ENCODE measurements at regions not wholly inside any gene's neighbourhood (a gene's known extent, or its start where the extent isn't known, plus 50 kb on each side); places are given as distances from the start of the nearest gene placed in this dataset.
A peak's percentile ranks its signal among the peaks of the same experiment; 100 is the strongest.

DNA sequence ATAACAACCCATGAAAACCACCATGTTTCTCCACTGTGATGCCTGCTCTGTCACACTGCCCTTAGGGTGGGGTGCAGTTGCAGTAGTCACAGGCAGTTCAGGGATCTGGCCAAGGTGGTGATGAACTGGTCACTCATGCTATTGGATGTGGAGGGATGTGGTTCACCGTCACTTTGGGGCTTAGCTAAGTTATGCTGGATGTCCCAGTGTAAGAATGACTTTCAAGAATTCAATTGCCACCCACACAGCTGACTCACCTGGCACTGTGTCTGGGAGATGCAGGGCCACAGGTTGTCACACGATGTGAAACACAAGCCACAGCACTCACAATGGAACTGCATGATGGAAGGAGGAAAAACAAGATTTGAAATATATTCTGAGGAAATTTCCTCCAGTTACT, 146.1 kb upstream of the CTNNB1 start:
- DNase-seq, result peak; percentile 53

DNA sequence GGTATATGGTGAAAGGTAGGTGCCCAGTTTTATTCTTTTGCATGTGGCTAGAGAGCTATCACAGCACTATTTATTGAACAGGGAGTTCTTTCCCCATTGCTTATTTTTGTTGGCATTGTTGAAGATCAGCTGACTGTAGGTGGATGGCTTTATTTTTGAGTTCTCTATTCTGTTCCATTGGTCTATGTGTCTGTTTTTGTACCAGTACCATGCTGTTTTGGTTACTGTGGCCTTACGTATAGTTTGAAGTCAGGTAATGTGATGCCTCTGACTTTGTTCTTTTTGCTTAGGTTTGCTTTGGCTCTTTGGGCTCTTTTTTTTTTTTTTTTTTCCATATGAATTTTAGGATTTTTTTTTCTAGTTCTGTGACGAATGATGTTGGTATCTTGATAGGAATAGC, 139.2 kb upstream of the CTNNB1 start:
- no peak for DNase-seq

DNA sequence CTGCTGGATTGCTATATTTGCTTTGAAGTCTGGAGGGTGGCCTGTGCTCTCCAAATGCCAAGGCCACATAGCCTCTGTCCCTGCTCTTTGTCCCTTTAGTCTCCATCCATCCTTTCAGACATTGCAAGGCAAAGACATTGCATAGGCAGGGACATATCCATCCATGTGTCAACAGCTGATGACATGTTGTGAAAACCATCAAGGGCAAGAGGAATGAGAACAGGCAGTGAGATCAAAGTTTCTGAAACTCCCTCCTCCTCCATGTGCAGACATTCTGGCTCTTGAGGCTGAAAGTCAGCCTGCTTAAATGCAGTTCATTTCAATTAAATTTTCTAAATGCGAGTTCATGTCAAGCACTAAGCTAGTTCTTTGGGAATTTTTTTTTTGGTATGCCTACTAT, 135.2 kb upstream of the CTNNB1 start:
- DNase-seq, result no peak

DNA sequence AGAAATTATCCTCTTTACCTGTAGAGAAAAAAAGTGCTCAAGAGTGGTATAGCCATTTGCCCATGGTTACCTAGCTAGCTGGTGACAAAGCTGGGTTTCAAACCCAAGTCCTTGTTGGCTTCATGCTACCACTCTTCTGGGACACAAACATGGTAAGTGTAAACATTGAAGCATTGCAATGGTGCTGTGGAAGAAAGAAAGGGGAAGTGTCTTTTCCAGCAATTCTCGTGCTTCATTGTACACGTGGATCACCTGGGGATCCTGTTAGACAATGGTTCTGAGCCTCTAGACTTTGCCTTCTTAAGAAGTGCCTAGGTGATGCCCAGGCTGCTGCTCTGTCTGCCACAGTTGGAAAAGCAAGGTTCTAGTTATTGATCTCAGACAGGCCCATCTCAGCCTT, 134.8 kb upstream of the CTNNB1 start:
- DNase-seq, result no peak

DNA sequence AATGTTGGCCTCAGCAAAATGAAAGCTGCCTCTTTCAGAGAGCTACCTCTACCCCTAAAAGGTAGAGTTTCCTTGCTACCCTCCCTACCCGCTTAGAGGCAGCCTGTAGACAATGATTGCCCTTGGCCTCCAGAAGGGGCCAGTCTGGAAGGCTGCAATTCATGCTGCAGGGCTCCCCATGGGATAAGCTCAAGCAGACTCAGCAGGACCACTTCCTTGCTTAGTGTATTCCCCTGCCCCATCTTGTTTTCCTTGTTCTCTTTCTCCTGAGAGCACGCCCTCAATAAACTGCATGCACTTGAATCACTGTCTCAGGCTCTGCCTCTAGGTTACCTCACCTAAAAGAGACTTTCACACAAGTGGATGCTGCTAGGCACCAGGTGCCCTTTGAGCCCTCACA, 134.0 kb upstream of the CTNNB1 start:
- DNase-seq, result no peak

DNA sequence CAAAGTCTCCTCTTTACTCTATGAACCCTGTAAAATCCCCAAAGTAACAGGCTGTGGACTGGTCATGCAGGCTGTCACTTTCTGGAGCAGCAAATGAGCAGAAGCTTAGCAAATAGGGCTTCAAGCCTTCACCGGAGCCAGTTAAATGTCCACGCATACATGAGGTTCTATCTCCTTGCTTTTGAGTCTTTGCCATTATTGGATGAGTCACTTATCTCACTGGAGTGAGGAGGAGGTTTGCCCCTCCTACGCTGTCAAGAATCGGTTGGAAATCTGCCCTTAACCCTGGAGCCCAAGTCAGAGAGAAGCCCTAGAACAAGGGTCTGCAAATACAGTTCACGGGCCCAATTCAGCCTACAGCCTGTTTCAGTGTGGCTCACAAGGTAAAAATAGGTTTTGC, 126.1 kb upstream of the CTNNB1 start:
- no peak for DNase-seq

DNA sequence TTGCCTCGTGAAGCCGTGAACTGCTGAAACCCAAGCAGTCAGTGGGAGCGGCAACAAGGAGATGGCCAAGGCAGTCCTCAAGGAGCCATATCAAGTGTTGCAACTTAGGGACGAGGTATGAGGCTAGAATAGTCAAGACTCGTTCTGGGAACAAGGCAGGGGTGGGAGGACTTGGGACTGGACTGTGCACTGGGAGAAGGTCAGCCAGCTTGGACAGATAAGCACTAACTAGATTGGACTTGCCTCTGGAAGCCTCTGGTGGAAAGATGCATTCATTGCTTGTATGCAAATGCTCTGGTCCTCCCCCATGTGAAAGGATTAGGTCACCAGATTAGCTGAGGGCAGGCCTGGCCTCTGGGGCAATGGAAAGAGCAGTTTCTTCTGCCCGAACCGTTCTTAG, 123.3 kb upstream of the CTNNB1 start:
- DNase-seq, result no peak

DNA sequence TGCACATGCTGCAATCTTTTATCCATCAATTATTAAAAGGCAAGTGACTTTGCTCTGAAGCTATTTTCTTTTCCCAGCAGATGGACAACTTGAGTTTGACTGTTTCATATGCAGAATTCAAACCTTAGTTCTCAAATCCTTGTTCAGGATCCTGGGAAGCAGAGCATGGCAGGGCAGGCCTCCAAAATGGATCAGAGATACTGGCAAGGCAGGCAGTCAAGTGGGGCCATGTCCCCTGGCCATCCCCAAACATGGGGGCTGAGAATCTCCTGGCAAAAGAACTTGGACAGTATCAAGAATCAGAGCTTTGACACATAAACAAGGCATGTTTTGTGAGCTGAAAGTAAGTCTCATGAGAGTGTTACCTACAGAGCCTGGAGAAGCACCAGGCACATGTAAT, 122.9 kb upstream of the CTNNB1 start:
- DNase-seq, result no peak

DNA sequence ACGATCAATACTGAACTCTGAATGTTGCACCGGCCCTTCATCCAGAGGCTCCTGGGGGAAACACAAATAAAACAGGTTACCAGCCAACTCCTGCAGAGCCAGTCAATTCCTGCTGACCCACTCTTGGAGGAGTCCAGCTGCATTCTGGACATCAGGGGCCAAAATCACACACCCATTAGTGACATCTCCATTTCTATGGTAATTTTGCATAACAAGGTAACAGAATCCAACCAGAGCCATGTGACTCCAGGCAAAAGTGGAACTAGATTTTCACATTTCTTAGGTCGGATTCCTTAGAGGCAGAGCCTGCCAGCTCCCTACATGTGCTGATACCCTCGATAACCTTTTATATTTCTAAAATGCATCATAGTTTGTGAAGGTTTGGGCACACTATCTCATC, 119.2 kb upstream of the CTNNB1 start:
- DNase-seq, result no peak

DNA sequence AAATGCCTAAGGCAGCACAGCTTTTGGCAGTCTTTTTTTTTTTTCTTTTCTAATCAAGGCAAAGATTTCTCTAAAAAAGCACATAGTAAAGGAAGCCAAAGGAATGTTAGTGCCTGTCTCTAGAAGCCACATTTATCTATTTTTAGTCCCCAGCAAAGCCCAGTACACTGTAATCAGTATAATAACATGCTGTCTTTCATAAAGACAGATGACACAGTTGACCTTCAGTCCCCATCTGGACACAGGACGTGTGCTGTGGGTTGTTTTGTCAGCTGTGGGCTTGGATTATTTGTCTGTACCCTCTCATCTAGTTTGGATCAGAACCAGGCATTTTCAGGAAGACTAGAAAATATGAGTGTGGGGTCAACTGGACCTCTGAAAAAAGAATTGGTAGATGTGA, 110.4 kb upstream of the CTNNB1 start:
- no peak for DNase-seq

DNA sequence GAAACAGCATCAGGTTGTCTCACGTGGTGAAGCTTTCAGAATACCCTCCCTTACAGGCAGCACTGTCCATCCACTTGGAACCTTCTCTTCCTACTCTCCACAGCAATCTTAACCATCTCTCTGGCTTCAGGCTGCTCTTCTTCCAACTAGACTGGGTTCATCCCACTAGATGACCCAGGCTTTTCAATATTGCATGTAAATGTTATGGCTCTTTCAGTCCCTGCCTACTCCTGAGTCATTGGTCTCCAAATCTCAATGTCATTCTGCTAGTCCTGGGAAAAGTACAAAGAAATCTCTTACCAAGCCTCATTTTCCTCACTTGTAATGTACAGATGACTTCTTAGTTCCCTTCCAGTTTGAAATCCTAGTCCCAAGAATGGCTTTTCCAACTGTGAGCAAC, 109.7 kb upstream of the CTNNB1 start:
- no peak for DNase-seq

DNA sequence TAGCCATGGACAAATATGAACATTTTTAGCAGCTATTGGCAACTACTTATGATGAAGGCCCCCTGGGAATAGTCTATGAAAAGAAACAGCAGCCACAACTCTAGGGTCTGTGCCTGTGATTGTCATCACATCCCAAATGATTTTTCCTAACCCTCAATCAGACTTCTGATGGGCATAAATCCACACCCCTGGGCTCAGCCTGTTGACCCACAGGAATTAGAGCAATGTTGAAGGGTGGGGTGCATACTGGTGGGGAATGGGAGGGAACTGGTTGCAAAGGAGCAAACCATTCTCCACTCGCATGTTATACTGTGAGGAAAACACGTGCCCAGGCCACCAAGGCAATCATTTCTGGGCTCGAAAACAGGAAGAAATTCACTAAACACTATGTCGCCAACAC, 106.5 kb upstream of the CTNNB1 start:
- no peak for DNase-seq

DNA sequence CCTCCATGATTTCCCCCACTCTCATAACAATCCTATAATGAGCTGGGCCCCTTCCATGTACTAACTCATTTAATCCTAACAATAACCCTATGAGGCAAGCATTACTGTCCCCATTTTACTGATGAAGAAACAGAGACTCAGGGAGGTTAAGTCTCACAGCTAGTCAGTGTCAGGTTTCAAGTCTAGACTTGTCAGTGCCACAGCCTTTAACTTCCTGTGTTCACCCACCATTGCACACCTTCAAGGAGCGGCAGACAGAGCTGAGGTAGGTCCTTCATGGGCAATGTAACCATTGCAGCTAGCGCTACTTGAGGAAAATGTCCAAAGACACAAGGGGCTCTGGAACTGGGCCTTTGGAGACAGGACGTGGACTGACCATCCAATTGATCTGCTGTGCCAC, 105.8 kb upstream of the CTNNB1 start:
- DNase-seq, result no peak

DNA sequence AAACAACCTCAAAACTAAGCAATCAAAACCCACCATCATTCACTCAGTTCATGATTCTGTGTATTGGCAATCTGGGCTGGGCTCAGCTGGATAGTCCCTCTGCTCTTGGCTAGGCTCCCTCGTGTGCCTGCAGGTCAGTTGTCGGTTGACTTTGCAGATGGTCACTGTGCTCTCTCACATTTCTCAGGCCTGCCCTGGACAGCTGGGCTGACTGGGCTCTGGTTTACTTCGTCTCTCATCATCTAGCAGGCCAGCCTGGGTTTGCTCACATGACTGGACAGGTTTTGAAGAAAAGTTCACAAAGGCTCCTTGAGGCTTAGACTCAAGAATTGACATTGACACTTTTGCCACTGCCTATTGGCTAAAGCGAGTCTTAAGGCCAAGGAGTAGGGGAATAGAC, 105.0 kb upstream of the CTNNB1 start:
- no peak for DNase-seq

DNA sequence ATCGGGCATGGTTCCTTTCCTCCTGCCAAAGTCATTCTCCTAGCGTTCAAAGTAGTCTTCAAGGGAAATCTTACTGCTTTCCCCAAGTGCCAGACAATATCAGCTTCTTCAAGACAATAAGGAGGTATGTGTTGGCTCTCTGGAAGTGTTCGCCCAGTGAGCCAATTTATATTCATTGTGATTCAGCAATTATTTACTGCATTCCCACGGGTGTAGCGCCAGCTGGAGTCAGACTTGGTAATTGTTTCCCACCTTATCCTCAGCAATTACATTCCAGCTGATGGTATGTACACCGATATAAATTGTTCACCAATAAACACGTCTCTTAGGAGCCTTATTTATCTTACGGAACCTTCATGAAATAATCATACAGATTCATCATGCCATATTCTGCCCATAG, 103.6 kb upstream of the CTNNB1 start:
- DNase-seq, result no peak

DNA sequence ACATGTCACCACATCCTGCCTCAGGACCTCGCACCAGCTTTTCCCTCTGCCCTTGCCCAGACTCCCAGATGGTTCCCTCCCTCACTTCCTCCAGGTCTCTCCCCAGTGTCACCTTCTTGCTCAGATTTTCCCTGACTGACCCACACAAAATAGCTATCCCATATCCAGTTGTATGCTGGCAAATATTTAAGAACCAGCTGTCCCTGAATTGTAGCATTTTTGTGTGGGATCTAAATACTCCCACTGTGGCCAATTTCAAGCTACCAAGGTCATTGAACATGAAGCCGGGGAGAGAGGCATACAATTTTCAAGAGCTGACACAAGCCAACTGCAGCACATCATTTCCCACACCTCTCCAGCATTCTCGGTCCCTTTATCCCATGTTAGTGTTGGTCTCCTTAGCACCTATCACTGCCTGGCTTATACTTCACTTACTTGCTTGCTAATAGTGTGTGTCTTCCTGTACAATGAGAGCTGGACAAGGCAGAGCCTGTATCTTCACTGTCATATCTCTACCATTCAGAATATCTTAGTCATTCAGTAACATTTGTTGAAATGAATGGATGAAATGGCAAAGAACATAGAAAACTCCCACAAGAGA, 101.3 kb upstream of the CTNNB1 start:
- no peak for DNase-seq

DNA sequence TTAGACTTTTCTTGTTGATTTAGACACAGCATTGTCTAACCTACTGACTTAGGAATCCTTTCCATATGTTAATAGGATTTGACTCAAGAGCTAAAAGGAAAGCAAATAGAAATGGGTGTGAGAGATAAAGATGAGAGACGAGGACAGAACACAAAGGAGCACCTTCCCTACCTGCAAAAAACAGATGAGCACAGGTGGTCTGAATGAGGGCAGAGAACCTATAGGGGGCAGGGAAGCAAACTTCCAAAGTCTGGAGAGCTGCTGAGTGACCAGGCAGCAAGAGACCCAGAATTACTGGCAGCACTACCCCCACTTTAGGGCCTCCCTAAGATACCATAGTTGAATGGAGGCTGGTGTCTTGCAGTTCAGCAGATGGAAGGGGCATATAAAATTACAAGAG, 98.1 kb upstream of the CTNNB1 start:
- DNase-seq, result no peak

DNA sequence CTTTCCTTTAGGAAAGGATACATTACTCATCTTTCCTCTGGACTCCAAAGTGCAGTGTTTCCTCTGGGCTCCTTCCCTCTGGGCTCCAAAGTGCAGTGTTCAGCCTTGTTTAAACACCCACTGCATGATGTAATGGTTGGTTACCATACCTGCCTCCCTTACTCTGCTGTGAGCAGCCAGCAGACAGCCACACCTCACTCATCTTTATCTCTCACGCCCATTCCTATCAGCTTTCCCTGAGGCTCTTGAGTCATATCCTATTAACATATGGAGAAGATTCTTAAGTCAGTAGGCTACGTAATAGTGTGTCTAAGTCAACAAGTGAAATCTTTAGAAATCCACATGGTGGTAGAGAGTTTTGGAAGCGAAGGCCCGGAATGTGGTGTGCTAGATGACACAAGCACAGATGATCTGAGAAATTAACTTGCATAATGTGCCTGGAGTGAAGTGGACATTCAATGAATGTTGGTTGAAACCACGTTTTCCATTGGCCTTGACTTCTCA, 97.2 kb upstream of the CTNNB1 start:
- DNase-seq, result no peak

DNA sequence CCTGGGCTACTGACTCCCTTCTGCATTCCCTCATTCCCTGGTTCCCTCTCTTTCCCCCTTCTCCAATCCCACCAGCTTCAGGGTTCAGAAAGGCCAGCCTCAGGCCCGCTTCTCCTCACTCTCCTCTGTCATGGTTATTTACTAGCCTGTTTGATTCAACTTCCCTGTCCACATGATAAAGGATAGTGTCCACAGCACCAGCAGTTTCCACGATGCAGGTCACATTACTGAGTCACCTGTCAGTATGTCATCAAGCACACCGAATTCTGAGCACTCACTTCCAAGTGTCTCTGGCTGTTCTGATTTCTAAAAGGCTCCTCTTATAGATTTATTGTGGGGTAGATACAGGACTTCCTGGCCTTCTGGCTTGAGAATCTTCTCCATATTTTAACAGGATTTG, 96.6 kb upstream of the CTNNB1 start:
- no peak for DNase-seq

DNA sequence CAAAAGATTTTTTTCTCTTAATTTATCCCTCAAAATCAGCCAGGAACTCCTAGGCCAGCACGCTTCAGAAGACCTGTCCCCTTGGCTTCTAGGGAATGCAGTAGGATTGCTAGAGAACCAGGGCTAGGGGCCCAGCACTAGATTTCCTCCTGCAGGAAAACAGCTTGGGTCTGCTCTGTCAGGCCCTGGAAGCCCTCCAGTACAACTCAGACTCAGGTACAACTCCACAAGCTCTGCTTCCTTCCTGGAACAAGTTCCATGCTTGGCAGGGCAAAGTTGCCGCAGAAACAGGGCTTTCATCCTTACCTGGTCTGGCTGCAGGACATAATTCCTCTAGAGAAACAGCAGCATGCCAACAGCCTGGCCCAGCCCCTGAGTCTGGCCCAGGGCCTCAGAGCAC, 96.1 kb upstream of the CTNNB1 start:
- DNase-seq, result no peak

DNA sequence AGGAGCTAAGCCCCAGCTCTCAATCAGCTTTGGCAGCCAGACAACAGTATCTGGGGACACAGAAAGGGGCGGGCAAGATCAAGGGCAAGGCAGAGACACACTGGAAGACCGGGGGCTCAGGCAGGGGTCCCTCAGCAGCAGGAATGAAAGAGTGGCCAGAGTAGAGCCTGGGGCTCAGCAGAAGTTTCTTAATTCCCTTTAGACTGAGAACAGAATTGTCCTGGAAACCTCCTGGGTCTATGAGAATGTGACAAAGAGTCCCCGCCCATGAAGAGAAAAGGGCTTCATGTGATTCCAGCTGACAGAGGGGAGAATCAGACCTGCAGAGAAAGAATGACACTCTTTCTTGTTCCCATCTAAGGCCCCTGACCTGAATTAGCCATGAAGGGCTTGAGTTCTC, 95.2 kb upstream of the CTNNB1 start:
- DNase-seq, result no peak

DNA sequence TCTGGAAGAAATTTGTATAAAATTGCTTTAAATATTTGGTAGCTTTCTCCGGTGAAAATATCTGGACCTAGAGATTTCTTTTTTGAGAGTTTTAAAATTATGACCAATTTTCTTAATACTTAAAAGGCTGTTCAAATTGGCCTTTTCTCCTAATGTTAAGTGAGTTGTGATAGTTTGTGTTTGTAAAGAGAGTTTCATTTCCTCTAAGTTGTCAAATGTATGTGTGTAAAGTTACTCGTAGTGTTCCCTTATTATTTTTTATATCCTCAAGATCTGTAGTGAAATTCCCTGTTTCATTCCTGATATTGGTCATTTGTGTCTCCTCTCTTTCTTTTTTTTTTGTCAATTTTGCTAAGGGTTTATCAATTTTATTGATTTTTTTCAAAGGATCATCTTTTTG, 92.6 kb upstream of the CTNNB1 start:
- DNase-seq, result no peak

DNA sequence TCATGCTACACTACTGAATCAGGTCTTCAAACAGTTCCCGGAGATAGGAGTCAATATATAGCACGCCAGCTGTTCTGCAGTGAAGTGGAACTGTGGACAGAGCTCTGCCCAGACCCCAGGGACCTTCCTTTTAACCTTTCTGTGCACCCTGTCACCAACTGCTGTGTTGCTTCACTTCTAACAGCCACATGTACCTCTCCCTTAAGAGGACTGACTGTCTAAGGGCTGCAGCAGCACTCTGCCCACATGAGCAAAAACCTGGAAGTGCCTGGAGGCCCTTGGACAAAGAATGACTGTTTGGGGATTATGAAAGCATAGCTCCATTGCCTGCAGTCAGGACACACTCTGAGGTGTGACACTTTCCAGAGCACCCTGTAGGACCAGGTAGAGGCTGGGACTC, 88.3 kb upstream of the CTNNB1 start:
- DNase-seq, result no peak

DNA sequence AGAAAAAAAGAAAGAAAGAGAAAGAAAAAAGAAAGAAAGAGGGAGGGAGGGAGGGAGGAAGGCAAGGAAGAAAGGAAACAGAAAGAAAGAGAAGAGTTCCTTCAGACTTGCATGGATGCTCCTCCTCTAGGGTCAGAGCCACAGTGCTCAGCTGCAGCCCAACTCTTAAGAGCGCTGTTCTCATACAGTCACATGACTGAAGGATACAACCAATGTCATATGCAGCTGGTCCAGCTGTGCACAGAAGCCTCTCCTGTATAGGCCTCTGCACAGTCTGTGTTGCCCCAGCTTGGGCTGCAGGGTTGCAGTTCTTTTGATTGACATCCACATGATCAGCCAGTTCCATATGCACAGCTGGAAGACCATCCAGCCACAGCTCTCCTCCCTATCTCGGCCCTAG, 86.8 kb upstream of the CTNNB1 start:
- DNase-seq, result no peak

DNA sequence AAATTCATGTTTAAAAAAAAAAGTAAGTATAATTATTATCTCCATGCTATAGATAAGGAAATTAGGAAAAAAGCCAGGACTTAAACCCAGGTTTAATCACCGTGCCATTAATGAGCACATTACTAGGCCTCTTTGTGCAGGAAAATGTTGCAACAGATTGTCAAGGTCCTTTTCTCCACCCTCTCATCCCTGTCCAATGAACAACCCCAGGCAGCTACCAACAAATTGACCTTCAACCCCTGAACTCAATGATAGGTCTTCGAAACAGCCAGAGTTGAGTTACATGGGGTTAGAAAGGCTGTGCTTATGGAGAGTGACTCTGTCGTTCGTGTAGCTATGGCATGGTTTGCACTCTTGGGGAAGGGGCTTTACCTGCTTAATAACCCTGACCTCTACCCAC, 84.2 kb upstream of the CTNNB1 start:
- no peak for DNase-seq

DNA sequence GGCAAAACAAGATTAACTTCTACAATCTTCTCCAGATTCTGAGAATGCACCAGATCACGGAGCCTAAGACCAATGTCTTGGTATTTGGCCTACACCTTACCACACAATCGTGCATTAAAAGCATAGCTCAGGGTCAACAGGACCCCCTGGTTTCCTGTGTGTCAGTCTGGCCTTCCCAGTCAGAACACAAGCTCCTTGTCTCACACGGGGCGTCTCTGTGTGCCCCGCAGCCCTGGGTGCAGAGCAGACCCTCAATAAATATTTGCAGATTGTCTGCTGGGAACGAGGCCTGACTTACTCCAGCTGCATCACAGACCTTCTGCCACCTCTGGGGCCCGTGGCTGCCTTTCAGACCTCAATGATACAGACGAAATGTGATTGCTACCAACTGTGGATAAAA, 82.5 kb upstream of the CTNNB1 start:
- DNase-seq, result no peak

All from stimulated activated CD4-positive, alpha-beta T cell treated with anti-CD3 and anti-CD28 coated beads, Interleukin-1b, Interleukin-23, amount 100 ng/mL, for 48 hours (primary cell).